B cell (primary cell): ENCODE measurements at regions not wholly inside any gene's neighbourhood (a gene's known extent, or its start where the extent isn't known, plus 50 kb on each side); places are given as distances from the start of the nearest gene placed in this dataset.
A peak's percentile ranks its signal among the peaks of the same experiment; 100 is the strongest.

Experiments used
- ATAC-seq: fragments of 200-7000 bp; cut with Tn5 transposase; one replicate; pipeline ENCODE4 v1.10.0; 2021; ENCODE audit warnings: low read depth, mild to moderate bottlenecking, moderate number of reproducible peaks, moderate library complexity
- CTCF ChIA-PET: fragments of 350-600 bp; sonication (Branson Sonifier 250); formaldehyde crosslinking; loops from one replicate; lab custom pipeline; 2021; ENCODE audit warnings: antibody characterized with exemption, inconsistent platforms; lab: Charles Lee
- POLR2A ChIA-PET: fragments of 350-600 bp; sonication (Branson Sonifier 250); formaldehyde crosslinking; loops from one replicate; lab custom pipeline; 2021; ENCODE audit warnings: antibody characterized with exemption; lab: Charles Lee
- DNase-seq: peaks from one replicate; pipeline ENCODE4 v3.0.0; 2013
- H2AFZ ChIP-seq: 2 replicates; pipeline ENCODE4 v1.6.1; 2012; ENCODE audit warnings: mild to moderate bottlenecking, low read depth, low read length; ENCODE audit not compliant: insufficient read depth, poor library complexity, severe bottlenecking
- H3K27ac ChIP-seq, 2 donors: 1 replicate in 1 of 2; 2 replicates in 1 of 2; pipeline ENCODE4 v1.5.1; 2012 to 2013; ENCODE audit warnings: low read length in 2 of 2, mild to moderate bottlenecking in 2 of 2, moderate library complexity in 1 of 2
- H3K27me3 ChIP-seq, 4 experiments: fragments of 200-600 bp in 1 of 4; sonication (generic) in 1 of 4; replicated peaks in 1 of 4; 1 replicate in 2 of 4; 2 replicates in 2 of 4; pipeline versions ENCODE4 v1.6.1 to v1.7.0; 2013 to 2016; ENCODE audit warnings: low read length in 3 of 4, mild to moderate bottlenecking in 2 of 4, mixed read lengths in 1 of 4, moderate library complexity in 1 of 4; ENCODE audit not compliant: insufficient read depth in 4 of 4, control insufficient read depth in 3 of 4; ENCODE audit errors: control extremely low read depth in 1 of 4
- H3K36me3 ChIP-seq, 2 experiments: replicated peaks in 1 of 2; 1 replicate in 1 of 2; 2 replicates in 1 of 2; pipeline versions ENCODE4 v1.6.1 to v1.7.1; 2013; ENCODE audit warnings: low read length in 1 of 2; ENCODE audit not compliant: insufficient read depth in 2 of 2, control insufficient read depth in 1 of 2; ENCODE audit errors: control extremely low read depth in 1 of 2, extremely low read depth in 1 of 2
- H3K4me1 ChIP-seq, 2 donors: fragments of 200-600 bp in 1 of 2; sonication (generic) in 1 of 2; 1 replicate in 1 of 2; 2 replicates in 1 of 2; pipeline versions ENCODE4 v1.5.1 to v1.6.1; 2013 to 2017; ENCODE audit warnings: low read length in 2 of 2; ENCODE audit not compliant: control insufficient read depth in 2 of 2, insufficient read depth in 2 of 2
- H3K4me2 ChIP-seq: replicated peaks from 2 replicates; pipeline ENCODE3; 2012; ENCODE audit warnings: mild to moderate bottlenecking, low read depth, low read length; ENCODE audit not compliant: poor library complexity, severe bottlenecking
- H3K4me3 ChIP-seq, 5 experiments: fragments of 200-600 bp in 1 of 5; sonication (generic) in 1 of 5; 1 replicate in 3 of 5; 2 replicates in 2 of 5; pipeline versions ENCODE4 v1.5.1 to v1.7.0; 2011 to 2016; ENCODE audit warnings: low read length in 4 of 5, mild to moderate bottlenecking in 4 of 5, low read depth in 2 of 5, control low read depth in 1 of 5, moderate library complexity in 1 of 5; ENCODE audit not compliant: insufficient read depth in 1 of 5; ENCODE audit errors: control extremely low read depth in 1 of 5, extremely low read depth in 1 of 5
- H3K79me2 ChIP-seq: fragments of 200-600 bp; sonication (generic); one replicate; pipeline ENCODE4 v1.6.0; 2016; ENCODE audit warnings: low read length; ENCODE audit not compliant: control insufficient read depth, insufficient read depth
- H3K9ac ChIP-seq: fragments of 200-600 bp; sonication (generic); 2 replicates; pipeline ENCODE4 v1.6.1; 2017; ENCODE audit warnings: mild to moderate bottlenecking, low read length, moderate library complexity
- H3K9me3 ChIP-seq, 3 donors: one replicate each; pipeline versions ENCODE4 v1.6.1 to v1.7.1; 2013; ENCODE audit warnings: low read length in 2 of 3; ENCODE audit not compliant: control insufficient read depth in 2 of 3, insufficient read depth in 1 of 3; ENCODE audit errors: control extremely low read depth in 1 of 3
- H4K20me1 ChIP-seq: 2 replicates; pipeline ENCODE4 v1.6.0; 2012; ENCODE audit warnings: mild to moderate bottlenecking, low read length; ENCODE audit not compliant: insufficient read depth, control insufficient read depth, poor library complexity, severe bottlenecking
- H3K27ac Mint-ChIP-seq: one replicate; pipeline ENCODE4 v1.8.0; 2021; ENCODE audit warnings: mixed read lengths
- H3K27me3 Mint-ChIP-seq: one replicate; pipeline ENCODE4 v1.8.0; 2021; ENCODE audit warnings: mixed read lengths
- H3K4me1 Mint-ChIP-seq: one replicate; pipeline ENCODE4 v1.8.0; 2021; ENCODE audit warnings: mixed read lengths
- H3K4me3 Mint-ChIP-seq: one replicate; pipeline ENCODE4 v1.8.0; 2021; ENCODE audit warnings: mixed read lengths
- H3K9me3 Mint-ChIP-seq: one replicate; pipeline ENCODE4 v1.8.0; 2022; ENCODE audit warnings: mixed read lengths; ENCODE audit not compliant: insufficient read depth
- EZH2 ChIP-seq: IDR thresholded peaks from 2 replicates; pipeline ENCODE4 v1.6.1; 2012; ENCODE audit warnings: borderline replicate concordance, low read depth, mild to moderate bottlenecking, moderate library complexity, low read length; ENCODE audit not compliant: insufficient read depth, poor library complexity, severe bottlenecking
- WGBS: methylation state at CpG from one replicate; pipeline ENCODE4 v1.1.5; 2013; ENCODE audit warnings: missing lambda C conversion rate; ENCODE audit not compliant: insufficient coverage; 5-methylcytosine and 5-hydroxymethylcytosine counted together
- intact Hi-C: fragments of 100-400 bp; cut with micrococcal nuclease; formaldehyde crosslinking; loops from one replicate; pipeline ENCODE4 v1.10.0; 2022
- TF ChIP-seq, protein P1 (sequence below): fragments of 200-600 bp; IDR thresholded peaks from one replicate; pipeline ENCODE4 v1.8.0; 2022; ENCODE audit warnings: antibody characterized with exemption, mild to moderate bottlenecking

DNA sequence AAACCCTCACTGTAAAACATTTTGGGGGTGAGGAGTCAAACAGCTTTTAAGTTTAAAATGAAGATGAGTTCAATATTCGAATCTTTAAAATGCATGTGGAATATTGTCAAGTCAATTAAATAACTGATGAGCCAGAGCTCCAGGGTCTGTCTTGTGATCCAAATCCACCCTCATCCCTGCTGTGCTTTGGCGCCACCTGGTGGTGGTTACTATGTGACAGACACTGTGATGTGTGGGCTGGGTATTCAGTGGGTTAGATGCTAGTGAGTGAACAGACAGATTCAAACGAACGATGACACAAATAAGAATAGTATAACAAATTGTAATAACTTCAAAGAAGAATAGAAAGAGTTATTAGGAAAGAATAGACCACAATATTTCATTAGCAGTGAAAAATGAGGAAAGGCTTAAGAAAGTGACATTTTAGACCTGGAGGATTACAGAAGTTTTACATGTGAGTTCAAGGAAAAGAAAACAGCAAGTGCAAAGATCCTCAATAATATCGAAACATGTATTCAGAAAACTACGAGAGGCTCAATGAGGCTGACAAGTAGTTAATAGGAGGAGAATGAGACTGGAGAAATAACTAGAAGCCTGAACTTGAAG lies 51.4 kb upstream of the CHSY3 start:
- ChIA-PET POLR2A (no interaction called here), CTCF (interaction anchor here (0.7 to 3.1 kb wide), 9 partner anchors 9 to 1639 kb away, joined by 3 to 11 read pairs (median 4); no protein-coding TSS in a partner anchor)
- H3K27ac Mint-ChIP-seq = no peak overlapping the region
- H3K4me3 Mint-ChIP-seq = no peak overlapping the region
- H3K79me2 ChIP-seq = no peaks in the 10 kb centered on the region
- intact Hi-C loops = loop anchor here (5.0 kb wide), 2 partner anchors 946 to 1641 kb away; no protein-coding TSS in a partner anchor
- H3K9me3 ChIP-seq = no peaks in the 10 kb centered on the region
- H4K20me1 ChIP-seq = no peaks in the 10 kb centered on the region
- H3K27me3 Mint-ChIP-seq = peaks cover 4% of the 10 kb centered on the region
- no peaks in the 10 kb centered on the region for H3K4me1 Mint-ChIP-seq
- no peak overlapping the region for H2AFZ ChIP-seq
- no peaks in the 10 kb centered on the region for H3K36me3 ChIP-seq
- H3K4me3 ChIP-seq = no peak overlapping the region
- 62% methylated on average over 3 of the region's 6 CpGs for WGBS
- no peak for TF ChIP-seq EZH2
- TF ChIP-seq, protein P1, sequence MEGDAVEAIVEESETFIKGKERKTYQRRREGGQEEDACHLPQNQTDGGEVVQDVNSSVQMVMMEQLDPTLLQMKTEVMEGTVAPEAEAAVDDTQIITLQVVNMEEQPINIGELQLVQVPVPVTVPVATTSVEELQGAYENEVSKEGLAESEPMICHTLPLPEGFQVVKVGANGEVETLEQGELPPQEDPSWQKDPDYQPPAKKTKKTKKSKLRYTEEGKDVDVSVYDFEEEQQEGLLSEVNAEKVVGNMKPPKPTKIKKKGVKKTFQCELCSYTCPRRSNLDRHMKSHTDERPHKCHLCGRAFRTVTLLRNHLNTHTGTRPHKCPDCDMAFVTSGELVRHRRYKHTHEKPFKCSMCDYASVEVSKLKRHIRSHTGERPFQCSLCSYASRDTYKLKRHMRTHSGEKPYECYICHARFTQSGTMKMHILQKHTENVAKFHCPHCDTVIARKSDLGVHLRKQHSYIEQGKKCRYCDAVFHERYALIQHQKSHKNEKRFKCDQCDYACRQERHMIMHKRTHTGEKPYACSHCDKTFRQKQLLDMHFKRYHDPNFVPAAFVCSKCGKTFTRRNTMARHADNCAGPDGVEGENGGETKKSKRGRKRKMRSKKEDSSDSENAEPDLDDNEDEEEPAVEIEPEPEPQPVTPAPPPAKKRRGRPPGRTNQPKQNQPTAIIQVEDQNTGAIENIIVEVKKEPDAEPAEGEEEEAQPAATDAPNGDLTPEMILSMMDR = peak; percentile 92
- H3K4me1 ChIP-seq = no peaks in the 10 kb centered on the region
- peak; percentile 53 for DNase-seq
- H3K27ac ChIP-seq = no peak overlapping the region
- H3K27me3 ChIP-seq = no peaks in the 10 kb centered on the region
- no peaks in the 10 kb centered on the region for H3K9me3 Mint-ChIP-seq
- no peak overlapping the region for H3K4me2 ChIP-seq
- H3K9ac ChIP-seq = no peak overlapping the region
- no peak for ATAC-seq

DNA sequence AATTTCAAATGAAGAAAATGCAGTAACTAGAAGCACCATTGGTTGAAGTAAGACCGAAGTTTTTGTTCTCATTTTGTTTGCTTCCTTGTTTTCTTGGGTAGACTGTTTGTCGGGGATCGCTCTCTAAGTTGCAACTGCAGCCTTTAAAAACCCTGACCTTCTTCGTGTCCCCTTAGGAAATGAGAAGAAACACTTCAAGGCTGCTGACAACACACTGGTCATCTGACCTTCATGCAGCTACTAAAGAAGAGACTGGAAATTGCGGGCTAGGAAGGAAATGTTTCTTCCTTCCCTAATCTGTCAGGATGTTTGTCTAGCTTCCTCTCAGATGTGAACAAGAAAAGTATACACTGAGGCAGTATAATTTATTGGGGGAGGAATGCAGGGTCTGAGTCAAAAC lies 50.7 kb upstream of the CHSY3 start:
- H3K9me3 ChIP-seq = no peaks in the 10 kb centered on the region
- Mint-ChIP-seq H3K27ac (no peak overlapping the region), H3K4me1 (no peaks in the 10 kb centered on the region), H3K27me3 (peaks cover 4% of the 10 kb centered on the region), H3K4me3 (no peak overlapping the region), H3K9me3 (no peaks in the 10 kb centered on the region)
- H3K9ac ChIP-seq = no peak overlapping the region
- no peaks in the 10 kb centered on the region for H3K36me3 ChIP-seq
- no peak for TF ChIP-seq EZH2
- TF ChIP-seq, protein P1 = no peak
- POLR2A ChIA-PET = no interaction called here
- no peaks in the 10 kb centered on the region for H3K27me3 ChIP-seq
- H3K27ac ChIP-seq = no peak overlapping the region
- no peaks in the 10 kb centered on the region for H3K4me1 ChIP-seq
- no peak overlapping the region for H3K4me3 ChIP-seq
- WGBS = 42% methylated on average over 2 of the region's 5 CpGs
- no peaks in the 10 kb centered on the region for H3K79me2 ChIP-seq
- no peaks in the 10 kb centered on the region for H4K20me1 ChIP-seq
- CTCF ChIA-PET = interaction anchor here (1.2 kb wide), 1 partner anchor 10 kb away, joined by 4 read pairs; no protein-coding TSS in a partner anchor
- no peak overlapping the region for H3K4me2 ChIP-seq
- no peak overlapping the region for H2AFZ ChIP-seq
- ATAC-seq (no peak), DNase-seq (no peak)
- intact Hi-C loops = loop anchor here (5.0 kb wide), 2 partner anchors 946 to 1641 kb away; no protein-coding TSS in a partner anchor
